ENCODE measurements at regions not wholly inside any gene's neighbourhood (a gene's known extent, or its start where the extent isn't known, plus 50 kb on each side); places are given as distances from the start of the nearest gene placed in this dataset.

- no peak for FAIRE-seq
- 90% methylated on average over 7 of the region's 7 CpGs; no CpG with 5 or more reads in 1 of the 2 experiments for WGBS, 2 experiments (ENCODE audit: extremely low coverage in 1 of 2, insufficient coverage in 1 of 2, insufficient read length in 1 of 2, insufficient replicate concordance in 2 of 2, low coverage in 1 of 2, low lambda C conversion rate in 2 of 2, missing lambda C conversion rate in 1 of 2)
- no peak overlapping the region for H4K5ac ChIP-seq (ENCODE audit: insufficient read length, low read depth, low read length)
These were observed 343.9 kb downstream of the DYSF start for GRCh38 chr2:71797035-71797810.

More at GRCh38 chr2:71797035-71797810, 343.9 kb downstream of the DYSF start:
- Histone ChIP-seq H3K27me3 (replicated peaks in 1 of 4; ENCODE audit: control insufficient read depth in 3 of 4, extremely low read depth in 1 of 4, insufficient read depth in 3 of 4, low read length in 3 of 4) (no peaks in the 10 kb centered on the region), H3K14ac (ENCODE audit: insufficient read length) (no peak overlapping the region), H3K9ac (replicated peaks in 1 of 4; ENCODE audit: extremely low read depth in 1 of 4, low read depth in 3 of 4, low read length in 3 of 4) (no peak overlapping the region), H3K23me2 (ENCODE audit: low read depth, low read length) (no peaks in the 10 kb centered on the region), H3K79me2 (ENCODE audit: control insufficient read depth in 1 of 2, insufficient read depth in 2 of 2, low read length in 2 of 2) (no peaks in the 10 kb centered on the region), H2BK5ac (ENCODE audit: low read depth, low read length) (no peak overlapping the region), H2AK5ac (ENCODE audit: low read depth, low read length) (no peak overlapping the region), H3K4ac (replicated peaks; ENCODE audit: insufficient read length, low read depth, low read length) (no peak overlapping the region), H3K36me3 (ENCODE audit: control insufficient read depth in 2 of 4, insufficient read depth in 4 of 4, low read length in 3 of 4) (no peaks in the 10 kb centered on the region), H3K18ac (ENCODE audit: extremely low read depth, low read length) (no peak overlapping the region), H4K8ac (ENCODE audit: extremely low read depth, insufficient read depth, low read length) (no peak overlapping the region), H3K4me1 (replicated peaks in 1 of 4; ENCODE audit: control insufficient read depth in 3 of 4, insufficient read depth in 4 of 4, low read length in 3 of 4) (peaks cover 0 to 5% (median 0%) of the 10 kb centered on the region in 4 experiments; a peak in 1 of 7 replicates), H2BK15ac (ENCODE audit: low read length) (no peak overlapping the region), H2BK120ac (replicated peaks; ENCODE audit: low read depth, low read length) (no peak overlapping the region), H3K79me1 (ENCODE audit: low read depth, low read length) (no peaks in the 10 kb centered on the region), H2BK20ac (ENCODE audit: low read length) (no peak overlapping the region), H3K4me2 (ENCODE audit: insufficient read depth in 1 of 2, low read depth in 2 of 2, low read length in 2 of 2) (no peak overlapping the region), H2BK12ac (ENCODE audit: low read depth, low read length) (no peak overlapping the region), H4K20me1 (replicated peaks in 1 of 2; ENCODE audit: control insufficient read depth in 1 of 2, insufficient read depth in 2 of 2, low read length in 2 of 2) (no peaks in the 10 kb centered on the region), H3K9me3 (ENCODE audit: insufficient read depth in 2 of 2, low read depth in 1 of 2, low read length in 1 of 2) (no peaks in the 10 kb centered on the region), H4K91ac (replicated peaks; ENCODE audit: insufficient read length, low read length) (no peak overlapping the region), H2AFZ (ENCODE audit: low read length) (no peak overlapping the region), H3K23ac (ENCODE audit: insufficient read length) (no peak overlapping the region), H3K4me3 (ENCODE audit: extremely low read depth in 1 of 4, insufficient read depth in 2 of 4, low read depth in 3 of 4, low read length in 4 of 4) (no peak overlapping the region), H3K56ac (replicated peaks; ENCODE audit: insufficient read length, low read depth, low read length) (no peak overlapping the region), H3K27ac (ENCODE audit: low read depth, low read length) (no peak overlapping the region)
- ChIA-PET CTCF (ENCODE audit: partially characterized antibody) (interaction anchor here (0.7 to 14.8 kb wide), 44 partner anchors 9 to 1110 kb away, joined by 3 to 386 read pairs (median 5); no protein-coding TSS in a partner anchor), POLR2A (ENCODE audit: partially characterized antibody) (no interaction called here)
- TF ChIP-seq ZNF274 (IDR thresholded peaks at IDR 0.05; ENCODE audit: borderline replicate concordance, extremely low read depth, low read length), result no peak
- no peak for TF ChIP-seq RNF2 (IDR thresholded peaks at IDR 0.05; ENCODE audit: borderline replicate concordance, low read depth, low read length, missing control alignments, poor library complexity, severe bottlenecking)
- no peak for TF ChIP-seq RXRA (IDR thresholded peaks at IDR 0.05; ENCODE audit: insufficient read depth, low read depth, low read length)
- TF ChIP-seq KDM5A (IDR thresholded peaks at IDR 0.05; ENCODE audit: low read length), result no peak
- no peak for TF ChIP-seq POLR2AphosphoS5 (IDR thresholded peaks at IDR 0.05; ENCODE audit: low read depth, low read length)
- TF ChIP-seq NANOG (IDR thresholded peaks at IDR 0.05; ENCODE audit: insufficient read depth, low read depth, low read length, poor library complexity, severe bottlenecking), result no peak
- TF ChIP-seq PHF8 (conservative IDR thresholded peaks at IDR 0.05; ENCODE audit: low read depth, low read length), result no peak
- DNase-seq (ENCODE audit: low read depth in 1 of 2, low spot score in 2 of 2), result no peak
